H9 (cell line): ENCODE measurements at regions not wholly inside any gene's neighbourhood (a gene's known extent, or its start where the extent isn't known, plus 50 kb on each side); places are given as distances from the start of the nearest gene placed in this dataset.

ENCODE experiments used
- DNase-seq: peaks from one replicate; pipeline ENCODE4 v3.0.0-alpha.2; 2017
- H2AFZ ChIP-seq: one replicate; pipeline ENCODE4 v1.6.1; 2013; ENCODE audit warnings: mild to moderate bottlenecking, low read length, control low read depth, moderate library complexity
- H2AK5ac ChIP-seq: 2 replicates; pipeline ENCODE4 v1.6.1; 2013; ENCODE audit warnings: low read length, control low read depth, mixed read lengths; ENCODE audit not compliant: insufficient read length
- H2BK120ac ChIP-seq: one replicate; pipeline ENCODE4 v1.6.1; 2013; ENCODE audit warnings: low read depth, mild to moderate bottlenecking, low read length, control low read depth, inconsistent platforms; ENCODE audit not compliant: poor library complexity, severe bottlenecking
- H2BK12ac ChIP-seq: 2 replicates; pipeline ENCODE4 v1.6.1; 2013; ENCODE audit warnings: low read length, control low read depth, mixed read lengths, low read depth; ENCODE audit not compliant: insufficient read length
- H2BK15ac ChIP-seq: 2 replicates; pipeline ENCODE4 v1.6.1; 2013; ENCODE audit warnings: low read depth, low read length, control low read depth
- H2BK20ac ChIP-seq: one replicate; pipeline ENCODE4 v1.6.1; 2013; ENCODE audit warnings: low read depth, mild to moderate bottlenecking, low read length, control low read depth, inconsistent platforms; ENCODE audit not compliant: poor library complexity, severe bottlenecking
- H2BK5ac ChIP-seq: 2 replicates; pipeline ENCODE4 v1.6.1; 2013; ENCODE audit warnings: low read length, control low read depth, mixed read lengths; ENCODE audit not compliant: insufficient read length
- H3K14ac ChIP-seq: 2 replicates; pipeline ENCODE4 v1.6.1; 2013; ENCODE audit warnings: low read length, control low read depth; ENCODE audit not compliant: insufficient read depth
- H3K18ac ChIP-seq: 2 replicates; pipeline ENCODE4 v1.6.1; 2013; ENCODE audit warnings: low read depth, mild to moderate bottlenecking, mixed read lengths, low read length, control low read depth; ENCODE audit not compliant: insufficient read length
- H3K23ac ChIP-seq: 2 replicates; pipeline ENCODE4 v1.6.1; 2013; ENCODE audit warnings: low read length, control low read depth, mixed read lengths, low read depth; ENCODE audit not compliant: insufficient read length
- H3K23me2 ChIP-seq: 2 replicates; pipeline ENCODE4 v1.6.1; 2013; ENCODE audit warnings: low read depth, mild to moderate bottlenecking, mixed read lengths, low read length, control low read depth; ENCODE audit not compliant: insufficient read length, poor library complexity, severe bottlenecking
- H3K27ac ChIP-seq: 2 replicates; pipeline ENCODE4 v1.5.1; 2013; ENCODE audit warnings: low read length, control low read depth, mixed read lengths, low read depth; ENCODE audit not compliant: insufficient read length
- H3K27me3 ChIP-seq: 2 replicates; pipeline ENCODE4 v1.6.1; 2013; ENCODE audit warnings: low read length, control low read depth, inconsistent platforms; ENCODE audit not compliant: insufficient read depth
- H3K4ac ChIP-seq: 2 replicates; pipeline ENCODE4 v1.6.1; 2013; ENCODE audit warnings: low read depth, mild to moderate bottlenecking, control low read depth, inconsistent platforms, low read length, moderate library complexity
- H3K4me1 ChIP-seq: 2 replicates; pipeline ENCODE4 v1.6.1; 2013; ENCODE audit warnings: low read length, control low read depth, inconsistent platforms; ENCODE audit not compliant: insufficient read depth
- H3K4me2 ChIP-seq: 2 replicates; pipeline ENCODE4 v1.6.1; 2013; ENCODE audit warnings: low read length, control low read depth, mixed read lengths; ENCODE audit not compliant: insufficient read length, insufficient read depth
- H3K56ac ChIP-seq: 2 replicates; pipeline ENCODE4 v1.6.1; 2013; ENCODE audit warnings: low read depth, mild to moderate bottlenecking, mixed read lengths, low read length, control low read depth; ENCODE audit not compliant: insufficient read length
- H3K79me1 ChIP-seq: 2 replicates; pipeline ENCODE4 v1.6.1; 2013; ENCODE audit warnings: low read depth, mild to moderate bottlenecking, moderate library complexity, low read length, control low read depth, inconsistent platforms; ENCODE audit not compliant: insufficient read depth, poor library complexity, severe bottlenecking
- H3K79me2 ChIP-seq: 2 replicates; pipeline ENCODE4 v1.6.1; 2013; ENCODE audit warnings: low read length, control low read depth, inconsistent platforms; ENCODE audit not compliant: insufficient read depth
- H3K9ac ChIP-seq: 2 replicates; pipeline ENCODE4 v1.6.1; 2013; ENCODE audit warnings: low read length, control low read depth, mixed read lengths; ENCODE audit not compliant: insufficient read length; ENCODE audit errors: extremely low read depth
- H3K9me3 ChIP-seq: one replicate; pipeline ENCODE4 v1.6.1; 2013; ENCODE audit warnings: low read depth, low read length, inconsistent platforms; ENCODE audit not compliant: control insufficient read depth
- H3T11ph ChIP-seq: one replicate; pipeline ENCODE4 v1.6.1; 2013; ENCODE audit warnings: mild to moderate bottlenecking, low read length, control low read depth, inconsistent platforms
- H4K20me1 ChIP-seq: one replicate; pipeline ENCODE4 v1.6.1; 2013; ENCODE audit not compliant: control insufficient read depth, insufficient read length, insufficient read depth
- H4K5ac ChIP-seq: 2 replicates; pipeline ENCODE4 v1.6.1; 2013; ENCODE audit warnings: low read depth, mild to moderate bottlenecking, mixed read lengths, low read length, control low read depth; ENCODE audit not compliant: insufficient read length
- H4K8ac ChIP-seq: replicated peaks from 2 replicates; pipeline ENCODE4 v1.6.1; 2013; ENCODE audit warnings: low read length, control low read depth, mixed read lengths, low read depth; ENCODE audit not compliant: insufficient read length
- H4K91ac ChIP-seq: 2 replicates; pipeline ENCODE4 v1.6.1; 2013; ENCODE audit warnings: low read depth, mild to moderate bottlenecking, moderate library complexity, mixed read lengths, low read length, control low read depth; ENCODE audit not compliant: insufficient read length
- H3K27ac Mint-ChIP-seq, 3 experiments: 2 replicates in 2 of 3; 3 replicates in 1 of 3; pipeline ENCODE4 v1.8.0; 2020 to 2021; ENCODE audit warnings: mixed read lengths in 3 of 3, mild to moderate bottlenecking in 1 of 3, moderate library complexity in 1 of 3
- H3K27me3 Mint-ChIP-seq: 2 replicates; pipeline ENCODE4 v1.8.0; 2021; ENCODE audit warnings: low read depth, mild to moderate bottlenecking, moderate library complexity, mixed read lengths
- H3K36me3 Mint-ChIP-seq, 3 experiments: 2 replicates in 2 of 3; 3 replicates in 1 of 3; pipeline ENCODE4 v1.8.0; 2020 to 2021; ENCODE audit warnings: low read depth in 3 of 3, mixed read lengths in 3 of 3; ENCODE audit not compliant: insufficient read depth in 1 of 3
- H3K4me1 Mint-ChIP-seq, 2 experiments: 2 replicates each; pipeline ENCODE4 v1.8.0; 2020; ENCODE audit warnings: mixed read lengths in 2 of 2
- H3K4me3 Mint-ChIP-seq, 2 experiments: 2 replicates in 1 of 2; 3 replicates in 1 of 2; pipeline ENCODE4 v1.8.0; 2020 to 2021; ENCODE audit warnings: mild to moderate bottlenecking in 2 of 2, mixed read lengths in 2 of 2, moderate library complexity in 1 of 2
- H3K9me3 Mint-ChIP-seq, 2 experiments: 2 replicates in 1 of 2; 3 replicates in 1 of 2; pipeline ENCODE4 v1.8.0; 2020; ENCODE audit warnings: mild to moderate bottlenecking in 2 of 2, mixed read lengths in 2 of 2, moderate library complexity in 1 of 2
- CTCF ChIP-seq: fragments of 200-600 bp; sonication (generic); conservative IDR thresholded peaks from 3 replicates; pipeline ENCODE4 v1.8.0; 2021; ENCODE audit warnings: antibody characterized with exemption, mild to moderate bottlenecking
- WGBS: extraction: QIAGEN DNeasy Blood & Tissue Kit; methylation state at CpG from one replicate; pipeline ENCODE4 v1.1.7; 2013; ENCODE audit warnings: missing lambda C conversion rate, low lambda C conversion rate, mixed read lengths; ENCODE audit not compliant: insufficient read length; ENCODE audit errors: extremely low coverage; 5-methylcytosine and 5-hydroxymethylcytosine counted together

- Histone ChIP-seq H3K9me3 (no peaks in the 10 kb centered on the region), H2BK12ac (no peak overlapping the region), H3K4me2 (no peak overlapping the region), H3K18ac (no peak overlapping the region), H3T11ph (no peak overlapping the region), H2AFZ (no peak overlapping the region), H2BK5ac (no peak overlapping the region), H4K91ac (no peak overlapping the region), H3K23me2 (no peaks in the 10 kb centered on the region), H3K23ac (no peak overlapping the region), H3K79me2 (no peaks in the 10 kb centered on the region), H4K5ac (no peak overlapping the region), H3K9ac (no peak overlapping the region), H3K27me3 (no peaks in the 10 kb centered on the region), H3K4ac (no peak overlapping the region), H3K27ac (no peak overlapping the region), H3K79me1 (no peaks in the 10 kb centered on the region), H3K56ac (no peak overlapping the region), H3K4me1 (no peaks in the 10 kb centered on the region), H2BK15ac (no peak overlapping the region), H4K20me1 (no peaks in the 10 kb centered on the region), H2AK5ac (no peak overlapping the region), H2BK20ac (no peak overlapping the region), H4K8ac (no peak overlapping the region), H2BK120ac (no peak overlapping the region), H3K14ac (no peak overlapping the region)
- peaks cover 0 to 2% of the 10 kb centered on the region in 2 experiments; a peak in 1 of 4 replicates for H3K4me1 Mint-ChIP-seq
- no peak overlapping the region for H3K27ac Mint-ChIP-seq
- H3K27me3 Mint-ChIP-seq, result no peaks in the 10 kb centered on the region
- peaks cover 0 to 5% (median 1%) of the 10 kb centered on the region in 3 experiments; a peak in 2 of 7 replicates for H3K36me3 Mint-ChIP-seq
- H3K9me3 Mint-ChIP-seq, result peaks cover 5 to 9% of the 10 kb centered on the region in 2 experiments; a peak in 4 of 5 replicates
- WGBS, result no CpG with 5 or more reads among the region's 6 CpGs
- no peak overlapping the region for H3K4me3 Mint-ChIP-seq
- no peak for TF ChIP-seq CTCF
- no peak for DNase-seq
These were observed 259.7 kb upstream of the GPC6 start for GRCh38 chr13:92966900-92967299.
